GM21825 (cell line): ENCODE measurements at regions not wholly inside any gene's neighbourhood (a gene's known extent, or its start where the extent isn't known, plus 50 kb on each side); places are given as distances from the start of the nearest gene placed in this dataset.
"Not testable (repeated sequence)": the region's sequence is repeated elsewhere in the genome, so short reads cannot be mapped to it uniquely, and the experiment has no call there.

Source experiments
- ATAC-seq: cut with Tn5 transposase; IDR thresholded peaks from one replicate; pipeline ENCODE4 v1.9.1; 2021; ENCODE audit warnings: mild to moderate bottlenecking, moderate library complexity; ENCODE audit not compliant: unreplicated experiment

GRCh38 chr7:98727146-98727709, 110.1 kb downstream of the NPTX2 start:
- ATAC-seq, result no peak

GRCh38 chr7:98728555-98728954, 111.5 kb downstream of the NPTX2 start:
- ATAC-seq, result no peak

- no peak for ATAC-seq
Observed at GRCh38 chr7:98729121-98729520, 112.0 kb downstream of the NPTX2 start.

GRCh38 chr7:98730326-98730725, 113.2 kb downstream of the NPTX2 start:
- ATAC-seq, result no peak

GRCh38 chr7:98731651-98732050, 114.6 kb downstream of the NPTX2 start:
- ATAC-seq, result no peak

- ATAC-seq, result no peak
Observed at GRCh38 chr7:98733036-98733435, 116.0 kb downstream of the NPTX2 start.

- no peak for ATAC-seq
Observed at GRCh38 chr7:98735801-98736200, 118.7 kb downstream of the NPTX2 start.

- ATAC-seq, result not testable (repeated sequence)
Observed at GRCh38 chr7:98736461-98736860, 119.4 kb downstream of the NPTX2 start.

- no peak for ATAC-seq
Observed at GRCh38 chr7:98737176-98737575, 120.1 kb downstream of the NPTX2 start.

- no peak for ATAC-seq
Observed at GRCh38 chr7:98740643-98741042, 123.6 kb downstream of the NPTX2 start.

- no peak for ATAC-seq
Observed at GRCh38 chr7:98745722-98746318, 124.0 kb downstream of the TMEM130 start.

- no peak for ATAC-seq
Observed at GRCh38 chr7:98748090-98748489, 121.7 kb downstream of the TMEM130 start.

GRCh38 chr7:98753176-98753575, 116.6 kb downstream of the TMEM130 start:
- no peak for ATAC-seq

- ATAC-seq, result no peak
Observed at GRCh38 chr7:98753989-98754479, 115.8 kb downstream of the TMEM130 start.

GRCh38 chr7:98755138-98755898, 114.5 kb downstream of the TMEM130 start:
- ATAC-seq, result no peak

- no peak for ATAC-seq
Observed at GRCh38 chr7:98758157-98758556, 111.7 kb downstream of the TMEM130 start.

GRCh38 chr7:98760201-98760651, 109.6 kb downstream of the TMEM130 start:
- no peak for ATAC-seq

GRCh38 chr7:98761225-98761624, 108.6 kb downstream of the TMEM130 start:
- no peak for ATAC-seq

GRCh38 chr7:98762620-98763019, 107.2 kb downstream of the TMEM130 start:
- no peak for ATAC-seq

- no peak for ATAC-seq
Observed at GRCh38 chr7:98763441-98763840, 106.4 kb downstream of the TMEM130 start.

GRCh38 chr7:98764946-98765345, 104.9 kb downstream of the TMEM130 start:
- no peak for ATAC-seq

GRCh38 chr7:98770085-98770484, 99.7 kb downstream of the TMEM130 start:
- not testable (repeated sequence) for ATAC-seq
